Dendritic cell treated with granulocyte-macrophage colony-stimulating factor and Interleukin-4, amounts not matched to agents 40 ng/mL and 50 ng/mL, for 4 days (primary cell): ENCODE measurements at regions not wholly inside any gene's neighbourhood (a gene's known extent, or its start where the extent isn't known, plus 50 kb on each side); places are given as distances from the start of the nearest gene placed in this dataset.

ENCODE experiments used
- H3K27ac Mint-ChIP-seq: one replicate; pipeline ENCODE4 v1.8.0; 2022; ENCODE audit warnings: mild to moderate bottlenecking, mixed read lengths
- H3K27me3 Mint-ChIP-seq: one replicate; pipeline ENCODE4 v1.8.0; 2022; ENCODE audit warnings: mild to moderate bottlenecking, mixed read lengths
- H3K36me3 Mint-ChIP-seq: one replicate; pipeline ENCODE4 v1.8.0; 2022; ENCODE audit warnings: low read depth, mixed read lengths
- H3K4me1 Mint-ChIP-seq: one replicate; pipeline ENCODE4 v1.8.0; 2022; ENCODE audit warnings: low read depth, mixed read lengths
- H3K4me3 Mint-ChIP-seq: one replicate; pipeline ENCODE4 v1.8.0; 2022; ENCODE audit warnings: mild to moderate bottlenecking, moderate library complexity, mixed read lengths
- H3K9me3 Mint-ChIP-seq: one replicate; pipeline ENCODE4 v1.8.0; 2022; ENCODE audit warnings: mixed read lengths
- intact Hi-C: fragments of 100-400 bp; cut with micrococcal nuclease; formaldehyde crosslinking; loops from one replicate; pipeline ENCODE4 v1.15.0; 2022

DNA sequence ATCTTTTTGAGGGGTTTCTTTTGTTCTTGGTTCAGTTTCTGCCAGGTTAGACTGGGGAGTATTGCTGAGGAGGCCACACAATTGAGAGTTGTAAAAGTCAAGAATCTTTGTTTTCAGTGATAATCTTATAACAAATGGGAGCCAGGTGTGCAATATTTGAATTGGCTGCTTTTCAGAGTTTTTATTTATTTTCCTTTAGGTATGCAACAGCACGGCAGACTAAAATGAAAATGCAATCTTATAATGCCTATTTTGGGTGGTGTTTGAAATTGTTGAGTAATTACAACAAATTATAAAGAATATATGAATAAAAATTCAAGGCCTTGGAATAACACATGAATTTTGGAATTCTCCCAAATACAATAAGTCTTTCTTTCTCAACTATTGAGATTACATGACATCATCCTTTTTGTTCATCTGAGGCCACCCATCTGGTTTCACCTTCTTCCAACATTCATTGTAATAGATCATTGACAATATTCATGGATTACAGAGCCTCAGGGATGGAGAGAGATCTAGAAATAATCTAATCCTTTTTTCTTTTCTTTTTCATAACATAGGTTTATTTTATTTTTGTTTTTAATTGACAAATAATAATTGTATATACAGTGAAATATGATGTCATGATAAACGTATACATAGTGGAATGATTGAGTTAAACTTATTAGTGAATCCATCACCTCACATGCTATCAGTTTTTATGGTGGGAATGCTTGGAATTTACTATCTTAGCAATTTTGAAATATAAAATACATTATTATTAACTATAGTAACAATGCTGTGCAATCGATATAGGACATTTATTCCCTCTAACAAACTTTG, 1061.0 kb downstream of the NR2F1-AS1 start:
- H3K4me1 Mint-ChIP-seq, result no peaks in the 10 kb centered on the region
- H3K36me3 Mint-ChIP-seq, result no peaks in the 10 kb centered on the region
- no peak overlapping the region for H3K4me3 Mint-ChIP-seq
- peaks cover 6% of the 10 kb centered on the region for H3K9me3 Mint-ChIP-seq
- no peak overlapping the region for H3K27ac Mint-ChIP-seq
- intact Hi-C loops, result no loop called here
- H3K27me3 Mint-ChIP-seq, result no peaks in the 10 kb centered on the region

DNA sequence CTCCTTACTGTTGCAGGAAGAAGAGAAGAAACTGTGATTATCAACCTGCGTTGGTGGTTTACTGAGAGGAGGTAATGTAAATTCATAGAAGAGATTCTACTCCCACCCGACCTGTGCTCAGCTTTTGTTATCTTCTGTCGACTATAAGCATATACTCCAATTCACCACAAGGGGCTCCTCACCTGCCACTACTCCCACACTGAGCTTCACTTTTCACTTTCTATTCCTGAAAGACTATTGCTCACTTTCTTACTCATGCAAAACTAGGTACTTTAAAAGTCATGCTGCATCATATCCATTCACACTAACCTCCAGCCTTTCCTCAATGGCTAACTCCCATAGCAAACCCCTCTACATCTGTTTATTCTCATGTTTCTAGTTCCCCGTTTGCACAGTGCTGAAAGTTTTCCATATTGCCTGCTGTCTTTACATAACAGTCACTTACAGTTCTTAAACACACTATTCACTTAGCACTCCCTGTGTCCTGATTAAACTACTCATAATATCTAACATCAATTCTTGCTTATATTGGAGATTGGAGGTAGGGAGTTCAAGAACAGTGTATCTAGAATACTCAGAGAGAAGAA, 1062.6 kb downstream of the NR2F1-AS1 start:
- no peaks in the 10 kb centered on the region for H3K27me3 Mint-ChIP-seq
- H3K36me3 Mint-ChIP-seq, result no peaks in the 10 kb centered on the region
- intact Hi-C loops, result no loop called here
- H3K9me3 Mint-ChIP-seq, result peaks cover 7% of the 10 kb centered on the region
- H3K27ac Mint-ChIP-seq, result no peak overlapping the region
- H3K4me3 Mint-ChIP-seq, result no peak overlapping the region
- no peaks in the 10 kb centered on the region for H3K4me1 Mint-ChIP-seq

DNA sequence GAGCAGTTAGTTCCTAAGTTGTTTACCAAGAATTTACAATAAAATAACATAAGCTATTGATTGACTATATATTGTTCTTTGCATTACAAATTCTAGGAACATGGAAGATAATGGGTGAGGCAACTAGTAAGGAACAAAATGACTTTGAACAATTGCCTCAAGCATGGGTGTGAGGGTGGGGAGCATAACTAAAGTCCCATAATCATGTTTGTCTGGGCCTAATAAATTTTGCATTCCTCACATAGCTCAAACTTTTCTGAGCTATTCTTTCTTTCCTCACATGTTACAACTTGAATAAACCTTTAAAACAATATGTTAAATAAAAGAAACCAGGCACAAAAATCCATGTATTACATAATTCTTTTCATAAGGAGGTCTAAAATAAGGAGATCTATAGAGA, 1066.1 kb downstream of the NR2F1-AS1 start:
- no peaks in the 10 kb centered on the region for H3K36me3 Mint-ChIP-seq
- no peak overlapping the region for H3K4me3 Mint-ChIP-seq
- H3K9me3 Mint-ChIP-seq, result peaks cover 26% of the 10 kb centered on the region
- H3K4me1 Mint-ChIP-seq, result no peaks in the 10 kb centered on the region
- intact Hi-C loops, result no loop called here
- no peaks in the 10 kb centered on the region for H3K27me3 Mint-ChIP-seq
- no peak overlapping the region for H3K27ac Mint-ChIP-seq

DNA sequence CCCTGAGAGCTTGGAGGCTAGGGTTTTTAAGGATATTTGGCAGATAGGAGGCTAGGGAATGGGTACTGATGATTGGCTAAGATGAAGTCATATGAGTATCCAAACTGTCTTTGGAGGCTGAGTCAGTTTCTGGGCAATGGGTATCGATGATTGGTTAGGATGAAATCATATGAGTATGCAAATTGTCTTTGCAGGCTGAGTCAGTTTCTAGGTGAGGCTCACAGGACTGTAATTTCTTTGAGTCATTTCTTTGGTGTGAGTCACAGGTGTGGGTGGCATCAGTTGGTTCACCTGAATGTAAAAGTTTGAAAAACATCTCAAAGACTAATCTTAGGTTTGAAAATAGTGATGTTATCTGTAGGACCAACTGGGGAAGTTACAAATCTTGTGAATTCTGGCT, 1068.0 kb downstream of the NR2F1-AS1 start:
- intact Hi-C loops, result no loop called here
- Mint-ChIP-seq H3K9me3 (peaks cover 44% of the 10 kb centered on the region), H3K4me1 (no peaks in the 10 kb centered on the region), H3K27ac (no peak overlapping the region), H3K4me3 (no peak overlapping the region), H3K27me3 (no peaks in the 10 kb centered on the region), H3K36me3 (no peaks in the 10 kb centered on the region)

DNA sequence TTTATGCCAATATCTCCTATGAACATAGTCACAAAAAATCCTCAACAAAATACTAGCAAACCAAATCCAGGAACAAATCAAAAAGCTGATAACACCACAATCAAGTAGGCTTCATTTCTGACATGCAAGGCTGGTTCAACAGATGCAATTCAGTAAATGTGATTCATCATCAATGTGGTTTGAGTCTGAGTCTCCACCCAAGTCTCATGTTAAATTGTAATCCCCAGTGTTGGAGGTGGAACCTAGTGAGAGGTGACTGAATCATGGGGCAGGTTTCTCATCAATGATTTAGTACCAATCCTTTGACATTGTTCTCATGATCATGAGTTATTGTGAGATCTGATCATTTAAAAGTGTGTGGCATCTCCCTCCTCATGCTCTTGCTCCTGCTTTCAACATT, 1072.7 kb downstream of the NR2F1-AS1 start:
- H3K36me3 Mint-ChIP-seq, result no peaks in the 10 kb centered on the region
- H3K27me3 Mint-ChIP-seq, result no peaks in the 10 kb centered on the region
- intact Hi-C loops, result no loop called here
- H3K4me1 Mint-ChIP-seq, result no peaks in the 10 kb centered on the region
- no peak overlapping the region for H3K4me3 Mint-ChIP-seq
- H3K9me3 Mint-ChIP-seq, result peaks cover 47% of the 10 kb centered on the region
- no peak overlapping the region for H3K27ac Mint-ChIP-seq

DNA sequence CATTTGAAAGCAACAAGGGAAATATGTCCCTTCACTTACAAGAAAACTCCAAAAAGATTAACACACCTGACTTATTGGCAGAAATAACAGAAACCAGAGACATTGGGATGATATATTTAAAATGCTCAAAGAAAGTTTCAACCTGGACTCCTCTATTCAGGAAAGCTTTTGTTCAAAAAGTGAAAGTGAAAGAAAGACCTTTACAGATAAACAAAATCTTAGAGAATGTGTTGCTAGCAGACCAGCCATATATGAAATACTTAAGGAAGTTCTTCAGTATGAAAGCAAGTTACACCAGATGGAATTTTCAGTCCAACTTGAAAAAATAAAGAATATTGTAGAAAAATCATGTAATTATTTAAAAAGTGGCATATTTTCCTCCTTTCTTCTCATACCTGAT, 1075.1 kb downstream of the NR2F1-AS1 start:
- no peak overlapping the region for H3K27ac Mint-ChIP-seq
- no peak overlapping the region for H3K4me3 Mint-ChIP-seq
- intact Hi-C loops, result no loop called here
- H3K9me3 Mint-ChIP-seq, result peaks cover 38% of the 10 kb centered on the region
- no peaks in the 10 kb centered on the region for H3K27me3 Mint-ChIP-seq
- H3K4me1 Mint-ChIP-seq, result no peaks in the 10 kb centered on the region
- no peaks in the 10 kb centered on the region for H3K36me3 Mint-ChIP-seq

DNA sequence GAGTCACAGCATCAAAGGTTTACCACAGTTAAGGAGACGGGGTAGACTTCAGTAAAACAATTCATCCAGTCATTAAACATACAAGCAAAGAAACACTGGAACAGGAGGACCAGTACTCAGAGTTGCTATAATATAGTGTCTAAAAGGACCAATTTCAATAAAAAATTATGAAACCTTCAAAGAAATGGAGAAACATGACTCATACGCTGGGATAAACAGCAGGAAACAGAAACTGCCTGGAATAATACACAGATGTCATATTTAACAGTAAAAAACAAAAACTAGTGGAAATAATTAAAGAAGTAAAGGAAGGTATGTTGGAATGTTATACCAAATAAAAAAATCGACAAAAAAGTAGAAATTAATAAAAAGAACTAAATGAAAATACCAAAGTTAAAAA, 1075.9 kb downstream of the NR2F1-AS1 start:
- H3K4me1 Mint-ChIP-seq, result no peaks in the 10 kb centered on the region
- H3K27ac Mint-ChIP-seq, result no peak overlapping the region
- no peak overlapping the region for H3K4me3 Mint-ChIP-seq
- no peaks in the 10 kb centered on the region for H3K36me3 Mint-ChIP-seq
- H3K27me3 Mint-ChIP-seq, result no peaks in the 10 kb centered on the region
- intact Hi-C loops, result no loop called here
- H3K9me3 Mint-ChIP-seq, result peaks cover 31% of the 10 kb centered on the region

DNA sequence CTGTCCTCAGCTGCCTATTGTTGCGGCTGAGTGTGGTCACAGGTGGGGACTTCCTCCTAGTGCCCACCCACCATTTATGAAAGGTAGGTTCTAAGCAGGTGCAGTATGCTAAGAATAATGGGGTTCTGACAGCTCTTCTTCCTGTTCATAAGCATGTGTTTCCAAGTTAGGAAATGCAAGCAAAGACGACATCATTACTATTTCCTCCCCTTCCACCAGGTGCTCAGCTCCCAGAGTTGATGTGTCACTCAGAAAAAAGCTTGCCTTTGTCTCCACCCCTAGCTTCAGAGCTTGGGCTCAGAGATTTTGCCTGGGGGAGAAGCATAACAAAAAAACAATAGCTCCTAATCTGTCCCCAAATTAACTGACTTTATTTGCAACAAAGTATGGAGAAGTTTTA, 1076.7 kb downstream of the NR2F1-AS1 start:
- H3K27ac Mint-ChIP-seq, result no peak overlapping the region
- no peaks in the 10 kb centered on the region for H3K27me3 Mint-ChIP-seq
- peaks cover 23% of the 10 kb centered on the region for H3K9me3 Mint-ChIP-seq
- H3K4me3 Mint-ChIP-seq, result no peak overlapping the region
- no peaks in the 10 kb centered on the region for H3K4me1 Mint-ChIP-seq
- intact Hi-C loops, result no loop called here
- H3K36me3 Mint-ChIP-seq, result no peaks in the 10 kb centered on the region

DNA sequence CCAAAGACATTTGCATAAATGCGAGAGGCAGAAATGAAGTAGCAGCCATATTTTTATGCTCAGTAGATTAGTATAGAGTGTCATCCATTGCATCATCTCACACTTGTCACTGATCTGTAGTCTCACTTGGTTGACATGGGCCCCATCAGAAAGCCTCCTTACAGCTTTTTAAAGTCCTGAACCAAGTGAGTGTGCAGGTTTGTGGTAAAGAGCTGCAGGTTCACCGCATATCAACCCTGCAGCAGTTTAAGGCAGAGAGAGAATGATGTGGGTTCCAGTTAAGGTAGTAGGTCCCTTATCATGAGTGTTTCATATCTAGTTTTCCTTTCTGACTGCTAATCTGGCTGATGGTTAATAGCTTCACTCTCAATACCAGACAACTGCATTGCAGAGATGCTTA, 1080.3 kb downstream of the NR2F1-AS1 start:
- Mint-ChIP-seq H3K36me3 (no peaks in the 10 kb centered on the region), H3K4me3 (no peak overlapping the region), H3K27me3 (no peaks in the 10 kb centered on the region), H3K27ac (no peak overlapping the region), H3K9me3 (peaks cover 11% of the 10 kb centered on the region), H3K4me1 (no peaks in the 10 kb centered on the region)
- intact Hi-C loops, result no loop called here

DNA sequence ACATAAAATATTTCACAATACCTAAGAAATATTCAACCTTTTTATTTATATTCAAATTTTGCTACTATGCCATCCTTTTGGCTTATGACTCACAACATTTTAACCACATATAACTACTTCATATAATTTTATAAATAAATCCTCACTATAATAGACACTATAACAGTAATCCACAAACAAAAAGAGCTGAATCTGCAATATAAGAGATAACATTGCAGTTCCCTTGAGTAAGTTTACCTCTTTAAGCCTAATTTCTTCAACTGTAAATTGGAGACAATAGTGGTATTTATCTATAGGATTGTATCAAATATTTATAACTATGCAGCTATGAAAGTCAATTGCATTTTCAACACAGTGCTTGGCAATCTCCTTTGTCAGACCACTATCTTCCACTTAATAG, 1084.5 kb downstream of the NR2F1-AS1 start:
- Mint-ChIP-seq H3K27ac (no peak overlapping the region), H3K9me3 (no peaks in the 10 kb centered on the region), H3K27me3 (no peaks in the 10 kb centered on the region), H3K36me3 (no peaks in the 10 kb centered on the region), H3K4me1 (no peaks in the 10 kb centered on the region), H3K4me3 (no peak overlapping the region)
- intact Hi-C loops, result no loop called here

DNA sequence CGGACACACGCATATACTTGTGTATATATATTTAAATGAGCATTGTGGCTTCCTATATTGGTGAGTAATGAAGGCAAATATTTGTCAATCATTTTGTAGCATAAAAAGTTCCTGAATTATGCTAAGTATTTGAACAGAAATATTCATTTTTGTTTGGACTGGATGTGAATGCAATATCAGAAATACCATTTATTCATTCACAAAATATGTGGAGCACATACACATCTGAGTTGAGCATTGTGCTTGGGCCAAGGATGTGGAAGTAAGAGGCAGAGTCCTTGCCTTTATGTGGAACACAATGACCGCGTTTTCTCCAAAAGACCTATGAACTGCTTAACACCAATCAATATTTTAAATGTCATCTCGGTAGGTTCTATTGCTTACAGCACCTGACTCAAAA, 1086.5 kb downstream of the NR2F1-AS1 start:
- Mint-ChIP-seq H3K4me1 (no peaks in the 10 kb centered on the region), H3K36me3 (no peaks in the 10 kb centered on the region), H3K27me3 (no peaks in the 10 kb centered on the region), H3K4me3 (no peak overlapping the region), H3K27ac (no peak overlapping the region), H3K9me3 (no peaks in the 10 kb centered on the region)
- intact Hi-C loops, result no loop called here

DNA sequence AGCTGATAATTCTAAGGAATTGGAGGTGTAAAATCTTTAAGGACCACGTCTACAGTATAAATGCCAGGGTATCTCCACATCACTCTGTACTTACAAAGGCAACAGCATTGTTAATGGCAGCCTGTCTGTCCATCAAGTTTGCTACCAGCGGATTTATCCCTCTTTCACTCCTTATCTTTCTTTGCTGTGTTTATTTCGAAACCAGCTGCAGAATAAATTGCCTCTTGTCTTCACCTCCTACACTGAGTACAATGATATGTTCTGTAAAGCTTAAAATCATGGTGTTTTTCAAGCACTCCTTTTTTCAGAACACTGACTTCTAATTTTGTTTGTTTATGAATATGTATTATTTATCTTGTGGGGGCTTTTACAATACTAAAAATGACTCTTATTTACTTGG, 1088.1 kb downstream of the NR2F1-AS1 start:
- intact Hi-C loops, result no loop called here

DNA sequence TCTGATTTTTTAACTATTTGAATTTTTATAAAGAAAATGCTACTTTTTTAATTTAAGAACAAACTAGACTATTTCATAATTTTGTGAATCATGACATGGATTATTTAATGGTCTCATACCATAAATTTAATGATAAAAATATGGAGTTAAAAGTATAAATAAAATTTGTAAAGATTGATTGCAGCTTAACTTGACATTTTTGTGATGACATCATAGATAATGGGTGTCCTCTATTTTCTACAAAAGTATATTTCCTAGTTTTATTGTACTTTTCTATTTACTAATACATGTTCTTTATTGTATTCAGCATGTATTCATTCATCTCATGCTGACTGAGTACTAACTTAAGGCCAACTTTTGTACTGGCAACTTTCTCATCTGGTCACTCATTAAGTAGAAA, 1096.5 kb downstream of the NR2F1-AS1 start:
- no peaks in the 10 kb centered on the region for H3K9me3 Mint-ChIP-seq
- no peaks in the 10 kb centered on the region for H3K27me3 Mint-ChIP-seq
- intact Hi-C loops, result no loop called here
- H3K36me3 Mint-ChIP-seq, result no peaks in the 10 kb centered on the region
- H3K4me3 Mint-ChIP-seq, result no peak overlapping the region
- H3K4me1 Mint-ChIP-seq, result no peaks in the 10 kb centered on the region
- H3K27ac Mint-ChIP-seq, result no peak overlapping the region

More for the DNA sequence above, 1088.1 kb downstream of the NR2F1-AS1 start:
- Mint-ChIP-seq H3K27ac (no peak overlapping the region), H3K27me3 (no peaks in the 10 kb centered on the region), H3K36me3 (no peaks in the 10 kb centered on the region), H3K4me3 (no peak overlapping the region), H3K9me3 (no peaks in the 10 kb centered on the region), H3K4me1 (no peaks in the 10 kb centered on the region)

DNA sequence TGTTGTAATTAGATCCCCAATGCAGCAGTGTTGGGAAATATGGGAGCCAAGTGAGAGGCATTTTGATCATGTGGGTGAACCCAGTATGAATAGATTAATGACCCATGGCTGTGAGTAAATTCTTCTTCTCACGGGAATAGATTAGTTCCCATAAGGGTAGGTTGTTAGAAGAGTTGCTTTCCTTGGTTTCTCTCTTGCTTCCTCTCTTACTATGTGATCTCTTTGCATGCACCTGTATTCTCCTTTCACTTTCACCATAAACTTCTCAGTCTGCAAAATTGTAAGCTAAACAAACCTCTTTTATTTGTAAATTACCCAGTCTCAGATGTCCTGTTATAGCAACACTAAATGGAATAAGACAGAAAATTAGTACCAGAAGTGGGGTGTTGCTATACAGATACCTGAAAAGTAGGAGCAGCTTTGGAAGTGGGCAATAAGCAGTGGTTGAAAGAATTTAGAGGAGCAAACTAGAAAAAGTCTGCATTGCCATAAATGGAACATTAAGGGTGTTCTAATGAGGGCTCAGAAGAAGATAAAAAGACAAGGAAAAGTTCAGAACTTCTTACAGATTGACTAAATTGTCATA, 1090.0 kb upstream of the ARRDC3 start:
- no peaks in the 10 kb centered on the region for H3K36me3 Mint-ChIP-seq
- no peak overlapping the region for H3K4me3 Mint-ChIP-seq
- no peaks in the 10 kb centered on the region for H3K27me3 Mint-ChIP-seq
- no peak overlapping the region for H3K27ac Mint-ChIP-seq
- intact Hi-C loops, result no loop called here
- peaks cover 30% of the 10 kb centered on the region for H3K9me3 Mint-ChIP-seq
- no peaks in the 10 kb centered on the region for H3K4me1 Mint-ChIP-seq
